Upper lobe of left lung (tissue), 6 donors: ENCODE measurements at regions not wholly inside any gene's neighbourhood (a gene's known extent, or its start where the extent isn't known, plus 50 kb on each side); places are given as distances from the start of the nearest gene placed in this dataset.
"Not testable (repeated sequence)": the region's sequence is repeated elsewhere in the genome, so short reads cannot be mapped to it uniquely, and the experiment has no call there.

Experiments used
- ATAC-seq, 2 donors: fragments of 200-7000 bp; cut with Tn5 transposase; one replicate each; pipeline ENCODE4 v1.9.1; 2022; ENCODE audit warnings: mild to moderate bottlenecking in 2 of 2, moderate library complexity in 2 of 2; ENCODE audit not compliant: low FRiP score in 2 of 2
- DNase-seq, 2 donors: peaks; one replicate each; pipeline ENCODE4 v3.0.0-alpha.2; 2019 to 2020
- H3K27ac ChIP-seq, 4 donors: fragments of 200-600 bp; sonication (generic); one replicate each; pipeline ENCODE4 v1.5.1; 2016 to 2019
- H3K27me3 ChIP-seq, 4 donors: fragments of 200-600 bp; sonication (generic); one replicate each; pipeline ENCODE4 v1.5.1; 2017 to 2019
- H3K36me3 ChIP-seq, 4 donors: fragments of 200-600 bp; sonication (generic); one replicate each; pipeline ENCODE4 v1.5.1; 2016 to 2019
- H3K4me1 ChIP-seq, 4 donors: fragments of 200-600 bp; sonication (generic); one replicate each; pipeline ENCODE4 v1.5.1; 2018 to 2019
- H3K4me3 ChIP-seq, 4 donors: fragments of 200-600 bp; sonication (generic); one replicate each; pipeline ENCODE4 v1.5.1; 2017 to 2019; ENCODE audit warnings: mild to moderate bottlenecking in 2 of 4, moderate library complexity in 1 of 4
- H3K9me3 ChIP-seq, 4 donors: fragments of 200-600 bp; sonication (generic); one replicate each; pipeline ENCODE4 v1.5.1; 2018 to 2019
- EP300 ChIP-seq, 4 donors: sonication (generic); formaldehyde crosslinking; IDR thresholded peaks; one replicate each; pipeline ENCODE4 v1.5.1; 2017; ENCODE audit warnings: antibody characterized with exemption in 4 of 4, control low read depth in 2 of 4
- POLR2A ChIP-seq, 4 donors: fragments of 450-650 bp; IDR thresholded peaks; one replicate each; pipeline ENCODE4 v1.5.1; 2016 to 2017; ENCODE audit warnings: antibody characterized with exemption in 4 of 4, mild to moderate bottlenecking in 2 of 4
- POLR2AphosphoS5 ChIP-seq, 2 donors: sonication (generic); formaldehyde crosslinking; IDR thresholded peaks; one replicate each; pipeline ENCODE4 v1.5.1; 2017; ENCODE audit warnings: antibody characterized with exemption in 2 of 2
- WGBS, 2 donors: methylation state at CpG; one replicate each; pipeline ENCODE4 v1.1.5; 2017 to 2018; 5-methylcytosine and 5-hydroxymethylcytosine counted together
- small RNA-seq, 4 donors: library from RNA; depleted of rRNA; stranded (forward); fragments of <200 nt; gene quantifications; one replicate each; pipeline ENCODE3, GENCODE V24; 2016
- TF ChIP-seq, protein P1 (sequence below), 6 experiments: fragments of 450-650 bp in 4 of 6; fragments of 200-600 bp in 2 of 6; sonication (generic) in 2 of 6; IDR thresholded peaks; one replicate each; pipeline ENCODE4 v1.5.1; 2016 to 2019; ENCODE audit warnings: antibody characterized with exemption in 6 of 6
- donor health status: DM: no; HTN: no; CAD: no; lungs with moderate emphysema.
- donor health status: DM: no; HTN: yes; CAD: no; lungs with severe emphysema.

DNA sequence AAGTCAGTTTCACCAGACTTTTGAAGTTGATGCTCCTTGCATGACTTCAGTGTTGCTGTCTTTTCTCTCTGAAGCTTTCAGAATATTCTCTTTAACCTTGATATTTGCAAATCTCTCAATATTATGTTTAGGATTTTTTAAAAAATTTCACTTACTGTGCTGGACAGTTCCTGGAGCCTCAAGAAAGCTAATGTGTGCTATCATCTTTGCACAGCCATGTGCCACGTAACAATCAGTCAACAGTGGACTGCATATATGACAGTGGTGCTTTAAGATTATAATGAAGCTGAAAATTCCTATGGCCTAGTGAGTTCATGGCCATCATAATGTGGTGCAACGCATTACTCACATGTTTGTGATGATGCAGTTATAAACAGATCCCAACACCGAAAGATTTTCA is 59.1 kb upstream of the OGFRL1 start:
- no peaks in the 10 kb centered on the region for H3K4me1 ChIP-seq
- WGBS, 2 donors: 92 to 96% methylated on average over 3 of the region's 3 CpGs
- H3K27ac ChIP-seq: no peak overlapping the region
- TF ChIP-seq EP300 (IDR thresholded peaks at IDR 0.05) (no peak), POLR2AphosphoS5 (IDR thresholded peaks at IDR 0.05) (no peak)
- H3K9me3 ChIP-seq: no peaks in the 10 kb centered on the region
- ATAC-seq (no peak), DNase-seq (no peak)
- no peaks in the 10 kb centered on the region for H3K27me3 ChIP-seq
- no peak overlapping the region for H3K4me3 ChIP-seq
- no peaks in the 10 kb centered on the region for H3K36me3 ChIP-seq

DNA sequence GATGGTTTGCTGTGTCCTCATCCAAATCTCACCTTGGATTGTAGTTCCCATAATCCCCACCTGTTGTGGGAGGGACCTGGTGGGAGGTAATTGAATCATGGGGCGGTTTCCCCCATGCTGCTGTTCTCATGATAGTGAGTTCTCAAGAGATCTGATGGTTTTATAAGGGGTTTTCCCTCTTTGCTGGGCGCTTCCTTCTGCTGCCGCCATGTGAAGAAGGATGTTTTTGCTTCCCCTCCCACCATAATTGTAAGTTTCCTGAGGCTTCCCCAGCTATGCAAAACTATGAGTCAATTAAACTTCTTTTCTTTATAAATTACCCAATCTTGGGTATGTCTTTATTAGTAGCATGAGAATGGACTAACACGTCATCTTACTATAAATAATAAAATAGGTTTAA is 55.7 kb upstream of the OGFRL1 start:
- not testable (repeated sequence) for H3K4me3 ChIP-seq, H3K4me1 ChIP-seq, H3K36me3 ChIP-seq, H3K27me3 ChIP-seq, ATAC-seq, H3K9me3 ChIP-seq, H3K27ac ChIP-seq, DNase-seq
- 90 to 94% methylated on average over 4 of the region's 4 CpGs for WGBS, 2 donors

DNA sequence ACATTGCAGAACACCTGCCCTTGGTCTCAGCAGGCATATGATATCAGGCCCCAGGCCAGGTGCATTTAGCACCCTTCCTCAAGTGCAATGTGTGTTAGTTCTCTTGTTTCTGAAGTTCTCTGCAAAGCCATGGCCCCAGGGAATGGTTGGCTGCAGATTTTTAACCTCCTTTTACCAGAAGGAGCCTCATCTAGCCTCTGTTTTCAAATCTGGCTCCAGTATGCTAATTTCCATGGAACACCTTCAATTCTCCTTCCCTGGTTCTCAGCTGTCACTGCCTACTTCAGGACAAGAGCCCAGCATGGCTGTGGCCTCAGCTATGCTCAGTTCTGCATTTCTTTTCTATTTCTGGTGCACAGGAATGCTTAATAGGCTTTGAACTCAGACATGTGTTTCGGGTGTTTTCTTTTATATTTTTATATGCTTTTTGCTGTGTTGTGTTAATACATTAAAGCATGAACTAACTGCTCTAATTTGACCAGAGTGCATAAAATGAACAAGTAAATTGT is 51.6 kb upstream of the OGFRL1 start:
- no peaks in the 10 kb centered on the region for H3K4me1 ChIP-seq
- ATAC-seq (no peak), DNase-seq (no peak)
- H3K27ac ChIP-seq: no peak overlapping the region
- H3K4me3 ChIP-seq: no peak overlapping the region
- TF ChIP-seq, protein P1, sequence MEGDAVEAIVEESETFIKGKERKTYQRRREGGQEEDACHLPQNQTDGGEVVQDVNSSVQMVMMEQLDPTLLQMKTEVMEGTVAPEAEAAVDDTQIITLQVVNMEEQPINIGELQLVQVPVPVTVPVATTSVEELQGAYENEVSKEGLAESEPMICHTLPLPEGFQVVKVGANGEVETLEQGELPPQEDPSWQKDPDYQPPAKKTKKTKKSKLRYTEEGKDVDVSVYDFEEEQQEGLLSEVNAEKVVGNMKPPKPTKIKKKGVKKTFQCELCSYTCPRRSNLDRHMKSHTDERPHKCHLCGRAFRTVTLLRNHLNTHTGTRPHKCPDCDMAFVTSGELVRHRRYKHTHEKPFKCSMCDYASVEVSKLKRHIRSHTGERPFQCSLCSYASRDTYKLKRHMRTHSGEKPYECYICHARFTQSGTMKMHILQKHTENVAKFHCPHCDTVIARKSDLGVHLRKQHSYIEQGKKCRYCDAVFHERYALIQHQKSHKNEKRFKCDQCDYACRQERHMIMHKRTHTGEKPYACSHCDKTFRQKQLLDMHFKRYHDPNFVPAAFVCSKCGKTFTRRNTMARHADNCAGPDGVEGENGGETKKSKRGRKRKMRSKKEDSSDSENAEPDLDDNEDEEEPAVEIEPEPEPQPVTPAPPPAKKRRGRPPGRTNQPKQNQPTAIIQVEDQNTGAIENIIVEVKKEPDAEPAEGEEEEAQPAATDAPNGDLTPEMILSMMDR (IDR thresholded peaks at IDR 0.05): no peak
- no peak for TF ChIP-seq EP300 (IDR thresholded peaks at IDR 0.05)
- no peak for TF ChIP-seq POLR2AphosphoS5 (IDR thresholded peaks at IDR 0.05)
- TF ChIP-seq POLR2A (IDR thresholded peaks at IDR 0.05): no peak
- H3K36me3 ChIP-seq: no peaks in the 10 kb centered on the region
- H3K9me3 ChIP-seq: no peaks in the 10 kb centered on the region
- WGBS, 2 donors: 90 to 94% methylated on average over 1 of the region's 1 CpG
- no peaks in the 10 kb centered on the region for H3K27me3 ChIP-seq

DNA sequence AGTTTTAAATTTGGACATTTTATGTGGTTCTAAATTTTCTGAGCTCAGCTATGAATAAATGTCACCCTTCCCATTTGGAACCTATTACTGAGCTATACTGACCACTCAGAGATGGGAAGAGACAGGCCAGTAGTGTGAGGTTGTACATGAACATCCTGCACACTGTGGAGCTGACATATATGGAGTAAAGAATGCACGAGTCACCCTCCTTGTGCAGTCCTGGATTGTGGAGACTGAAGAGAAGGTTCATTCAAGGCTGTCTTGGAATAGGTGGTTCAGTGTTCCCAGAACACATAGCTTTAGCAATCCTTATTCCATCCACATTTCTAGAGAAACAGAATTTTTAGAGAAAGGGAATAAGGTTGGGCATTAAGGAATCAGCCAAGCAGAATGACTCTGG is 50.3 kb upstream of the OGFRL1 start:
- DNase-seq: no peak
- H3K4me1 ChIP-seq: no peaks in the 10 kb centered on the region
- no peaks in the 10 kb centered on the region for H3K9me3 ChIP-seq
- WGBS, 2 donors: 76 to 100% methylated on average over 1 of the region's 1 CpG
- no peak overlapping the region for H3K4me3 ChIP-seq
- no peaks in the 10 kb centered on the region for H3K36me3 ChIP-seq
- H3K27ac ChIP-seq: no peak overlapping the region
- TF ChIP-seq, protein P1 (IDR thresholded peaks at IDR 0.05): no peak
- TF ChIP-seq EP300 (IDR thresholded peaks at IDR 0.05): no peak
- no peak for TF ChIP-seq POLR2AphosphoS5 (IDR thresholded peaks at IDR 0.05)
- TF ChIP-seq POLR2A (IDR thresholded peaks at IDR 0.05): no peak
- ATAC-seq: no peak
- no peaks in the 10 kb centered on the region for H3K27me3 ChIP-seq

Small RNA genes lying in the stretch of these regions (small RNA-seq; reads per million reads assigned to genes)
- gene RF00012 (0 reads per million in 4 donors), gene RNU6-411P (0 reads per million in 4 donors)
